ENCODE measurements at regions not wholly inside any gene's neighbourhood (a gene's known extent, or its start where the extent isn't known, plus 50 kb on each side); places are given as distances from the start of the nearest gene placed in this dataset.

DNA sequence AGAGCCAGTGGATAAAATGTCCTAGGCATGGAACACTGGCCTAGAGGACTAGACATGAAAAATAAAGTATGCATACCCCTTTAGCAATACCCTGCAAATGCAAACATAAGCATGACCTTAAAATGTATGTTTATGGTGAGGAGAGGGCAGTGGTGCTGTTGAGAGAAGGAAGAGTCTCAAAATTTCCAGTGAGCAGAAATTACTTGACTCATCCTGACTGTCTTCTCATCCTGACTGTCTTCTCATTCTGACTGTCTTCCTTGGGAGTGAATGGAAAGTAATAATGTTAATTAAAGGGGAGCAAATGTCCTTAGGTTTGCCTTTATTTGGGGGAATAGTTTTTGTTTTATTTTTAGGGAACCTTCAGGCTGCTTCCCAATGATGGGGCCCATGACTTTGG is 121.5 kb upstream of the GALNT15 start:
- DNase-seq (ENCODE audit: low read depth, low spot score): no peak

DNA sequence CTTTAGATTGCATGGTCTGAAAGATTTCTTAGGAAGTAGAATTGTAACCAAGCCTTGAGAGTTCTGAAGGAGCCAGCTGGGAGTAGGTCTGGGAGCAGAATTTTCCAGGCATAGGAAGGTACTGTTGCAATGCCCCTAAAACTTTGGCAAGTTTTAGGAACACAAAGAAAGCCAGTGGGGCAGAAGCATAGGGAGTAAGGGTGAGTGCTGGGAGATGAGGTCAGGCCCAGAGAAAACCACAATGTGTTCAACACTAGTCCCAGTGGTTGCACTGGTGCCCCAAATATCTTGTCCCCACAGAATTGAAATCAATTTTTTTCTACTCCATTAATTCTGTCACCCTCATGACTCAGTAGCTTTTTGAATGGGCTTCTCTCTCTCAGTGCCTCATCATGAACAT is 120.7 kb upstream of the GALNT15 start:
- DNase-seq (ENCODE audit: low read depth, low spot score): no peak

DNA sequence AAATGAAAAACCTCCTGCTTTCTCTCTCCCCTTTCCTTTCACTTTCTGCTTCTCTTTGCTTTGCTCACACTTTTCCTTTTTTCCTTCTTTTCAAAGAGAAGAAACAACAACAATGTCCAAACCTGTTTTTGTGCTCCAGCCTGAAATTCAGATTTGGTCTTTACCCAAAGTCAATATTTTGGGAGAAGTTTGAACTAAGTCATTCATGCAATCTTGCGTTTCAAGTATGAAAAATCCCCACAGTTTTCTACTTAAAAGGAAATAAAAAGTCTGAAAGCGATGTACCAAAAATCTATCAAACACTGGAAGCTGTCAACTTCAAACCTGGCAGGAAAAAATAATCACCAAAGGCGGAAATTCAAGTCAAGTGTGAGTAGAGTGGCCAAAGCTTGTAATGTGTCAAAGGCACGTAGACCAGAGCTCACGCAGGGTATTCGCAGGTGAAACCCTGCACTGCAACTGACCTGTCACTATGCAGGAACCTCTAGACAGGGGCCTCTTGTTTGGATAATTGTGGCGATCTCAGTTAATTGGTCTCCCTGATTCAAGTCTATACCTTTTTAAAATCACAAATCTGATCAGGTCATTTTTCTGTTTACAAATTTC is 118.8 kb upstream of the GALNT15 start:
- DNase-seq (ENCODE audit: low read depth, low spot score): no peak

DNA sequence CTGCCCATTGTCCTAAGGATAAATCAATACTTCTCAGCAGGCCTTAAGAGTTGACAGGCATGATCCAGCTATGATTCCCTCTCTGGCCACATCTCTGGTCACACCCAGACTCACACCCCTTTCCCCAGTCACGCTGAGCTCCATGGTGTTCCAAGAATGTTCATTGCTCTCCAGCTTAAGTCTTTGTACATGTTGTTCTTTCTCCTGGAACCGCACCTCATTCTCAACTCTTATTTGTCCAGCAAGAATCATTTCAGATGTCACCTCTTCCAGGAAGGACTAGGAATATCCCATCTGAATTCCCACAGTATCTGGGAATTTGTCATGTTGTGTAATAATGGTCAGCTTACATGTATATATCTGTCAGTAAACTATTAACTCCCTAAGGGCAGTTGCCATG is 118.3 kb upstream of the GALNT15 start:
- no peak for DNase-seq (ENCODE audit: low read depth, low spot score)

DNA sequence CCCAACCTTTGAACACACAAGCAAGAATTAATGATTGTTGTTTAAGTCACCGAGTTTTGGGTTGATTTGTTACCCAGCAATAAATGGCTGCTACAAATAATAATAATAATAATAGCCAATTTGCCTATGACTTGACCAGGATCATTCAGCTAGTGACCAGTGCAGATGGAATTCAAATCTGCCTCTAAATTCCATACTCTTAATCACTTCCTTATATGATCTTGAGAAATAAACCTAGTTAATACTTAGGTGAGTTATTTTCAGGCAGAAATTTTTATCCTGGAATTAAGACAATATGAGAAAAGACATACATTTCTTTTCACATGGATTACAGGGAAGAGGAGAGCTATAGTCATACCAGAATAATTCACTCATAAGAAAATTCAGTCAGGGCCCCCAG is 116.0 kb upstream of the GALNT15 start:
- no peak for DNase-seq (ENCODE audit: low read depth, low spot score)

DNA sequence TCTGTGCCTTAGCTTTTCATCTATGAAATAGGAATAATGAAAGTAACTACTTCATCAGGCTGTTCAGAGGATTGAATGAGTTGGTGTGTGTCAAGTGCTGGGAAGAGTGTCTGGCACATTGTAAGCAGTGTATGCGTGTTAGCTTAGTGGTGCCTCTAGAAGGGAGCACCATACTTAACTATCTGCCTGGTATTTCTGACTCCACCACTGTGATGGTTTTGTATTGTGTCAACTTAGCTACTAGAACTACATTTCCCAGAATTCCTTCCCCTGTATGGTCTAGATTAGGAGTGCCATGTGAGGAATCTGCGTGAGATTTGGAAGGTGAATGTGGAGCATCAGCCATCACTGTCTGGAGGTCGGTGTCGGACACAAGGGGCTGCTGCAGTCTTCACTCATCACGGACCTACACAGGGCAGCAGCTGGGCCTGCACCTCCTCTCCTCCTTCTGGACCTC is 115.4 kb upstream of the GALNT15 start:
- DNase-seq (ENCODE audit: low read depth, low spot score): no peak

DNA sequence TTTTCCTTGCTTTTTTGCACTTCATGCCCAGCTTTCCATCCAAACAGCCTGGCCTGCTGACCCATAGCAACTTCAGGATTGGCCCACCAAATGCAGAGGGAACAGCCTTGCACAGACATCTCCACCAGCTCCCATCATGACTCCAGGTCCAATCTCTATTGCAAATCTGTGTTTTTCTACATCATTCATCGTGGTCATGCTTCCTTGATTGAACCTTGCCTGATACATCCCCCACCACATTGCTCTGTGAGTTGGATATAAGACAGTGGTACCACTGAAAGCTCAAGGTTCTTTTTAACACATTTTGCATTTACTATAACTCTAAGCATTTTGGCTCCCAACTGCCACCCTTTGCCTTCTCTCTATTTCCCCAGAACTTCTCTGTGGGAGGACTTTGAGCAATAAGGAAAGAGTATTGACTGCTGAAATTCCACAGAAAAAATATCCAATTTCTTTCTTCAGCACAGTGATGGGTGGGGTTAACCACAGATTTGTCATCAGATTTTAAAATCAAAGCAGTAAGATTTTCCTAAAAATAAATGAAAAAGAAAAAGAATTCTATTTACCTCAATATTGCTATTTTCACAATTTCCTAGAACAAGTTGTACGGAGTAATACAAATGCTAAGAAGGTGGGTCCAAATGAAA is 114.6 kb upstream of the GALNT15 start:
- no peak for DNase-seq (ENCODE audit: low read depth, low spot score)

DNA sequence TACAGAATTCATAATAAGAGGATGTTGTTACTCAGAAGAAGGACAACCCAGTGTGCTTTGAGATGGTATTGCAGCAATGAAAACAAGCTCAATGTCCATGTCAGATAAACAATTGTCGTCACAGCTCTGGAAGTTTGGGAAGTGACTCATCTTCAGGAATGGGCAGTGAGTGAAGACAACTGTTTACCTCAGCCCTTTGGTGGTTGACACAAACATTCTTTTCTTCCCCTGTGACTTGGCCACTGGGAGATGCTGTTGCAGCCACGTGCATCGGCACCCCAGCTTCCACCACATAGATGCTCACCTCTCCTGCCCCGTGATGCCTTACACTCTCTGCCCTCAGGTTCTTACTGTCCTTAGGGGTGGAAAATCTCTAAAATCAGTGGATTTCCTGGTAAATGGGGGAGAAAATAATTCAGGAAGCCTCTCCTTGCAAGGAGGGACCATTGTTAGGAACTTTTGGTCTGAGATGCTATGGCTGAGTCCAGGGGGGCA is 114.1 kb upstream of the GALNT15 start:
- DNase-seq (ENCODE audit: low read depth, low spot score): peak; percentile 40

DNA sequence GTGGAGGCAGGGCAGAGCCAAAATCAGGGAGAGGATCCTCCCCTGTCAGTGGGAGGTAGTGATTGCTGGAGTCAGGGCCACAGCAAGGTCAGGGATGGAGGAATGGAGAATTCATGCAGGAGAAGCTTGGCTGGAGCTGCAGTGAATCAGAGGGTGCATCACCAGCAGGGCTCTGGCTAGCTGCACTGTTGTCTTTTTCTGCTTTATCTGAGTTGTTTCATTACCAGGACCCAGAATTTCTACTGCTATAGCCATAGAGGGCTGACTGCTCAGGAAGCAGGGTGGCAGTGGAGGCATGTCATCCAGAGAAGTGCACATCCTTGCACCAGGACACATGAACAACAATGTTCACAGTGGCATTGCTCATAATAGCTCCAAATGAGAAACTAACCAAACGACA is 113.5 kb upstream of the GALNT15 start:
- no peak for DNase-seq (ENCODE audit: low read depth, low spot score)

DNA sequence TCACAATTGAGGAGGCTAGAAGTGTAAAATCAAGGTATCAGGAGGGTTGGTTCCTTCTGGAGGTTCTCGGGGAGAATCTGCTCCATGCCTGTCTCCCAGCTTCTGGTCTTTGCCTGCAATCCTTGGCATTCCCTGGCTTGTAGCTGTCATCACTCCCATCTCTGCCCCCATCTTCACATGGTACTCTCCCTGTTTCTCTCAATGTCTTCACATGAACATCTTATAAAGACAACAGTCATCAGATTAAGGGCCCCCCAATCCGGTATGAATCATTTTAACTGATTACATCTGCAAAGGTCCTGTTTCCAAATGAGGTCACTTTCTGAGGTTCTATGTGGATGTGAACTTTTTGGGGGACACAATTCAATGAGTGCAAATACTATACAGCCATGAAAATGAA is 113.0 kb upstream of the GALNT15 start:
- DNase-seq (ENCODE audit: low read depth, low spot score): no peak

DNA sequence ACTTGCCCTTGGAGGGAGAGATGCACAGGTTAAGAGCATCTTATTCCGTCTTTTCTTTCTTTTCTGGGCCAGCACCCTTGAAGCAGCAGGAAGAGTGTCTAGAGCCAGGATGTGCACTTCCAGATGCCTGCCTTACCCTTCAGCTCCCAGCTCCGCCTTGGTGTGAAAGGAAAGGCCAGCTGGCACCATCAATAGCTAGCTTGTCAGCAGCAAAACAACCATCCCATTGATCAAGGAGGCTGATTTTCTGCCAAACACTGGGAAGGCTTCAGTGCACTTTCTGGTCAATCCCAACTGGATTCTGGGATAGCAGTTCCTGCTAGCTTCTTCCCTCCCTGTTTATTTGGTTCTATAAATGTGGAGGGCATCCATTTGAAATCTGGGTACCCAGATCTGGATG is 110.9 kb upstream of the GALNT15 start:
- DNase-seq (ENCODE audit: low read depth, low spot score): no peak

DNA sequence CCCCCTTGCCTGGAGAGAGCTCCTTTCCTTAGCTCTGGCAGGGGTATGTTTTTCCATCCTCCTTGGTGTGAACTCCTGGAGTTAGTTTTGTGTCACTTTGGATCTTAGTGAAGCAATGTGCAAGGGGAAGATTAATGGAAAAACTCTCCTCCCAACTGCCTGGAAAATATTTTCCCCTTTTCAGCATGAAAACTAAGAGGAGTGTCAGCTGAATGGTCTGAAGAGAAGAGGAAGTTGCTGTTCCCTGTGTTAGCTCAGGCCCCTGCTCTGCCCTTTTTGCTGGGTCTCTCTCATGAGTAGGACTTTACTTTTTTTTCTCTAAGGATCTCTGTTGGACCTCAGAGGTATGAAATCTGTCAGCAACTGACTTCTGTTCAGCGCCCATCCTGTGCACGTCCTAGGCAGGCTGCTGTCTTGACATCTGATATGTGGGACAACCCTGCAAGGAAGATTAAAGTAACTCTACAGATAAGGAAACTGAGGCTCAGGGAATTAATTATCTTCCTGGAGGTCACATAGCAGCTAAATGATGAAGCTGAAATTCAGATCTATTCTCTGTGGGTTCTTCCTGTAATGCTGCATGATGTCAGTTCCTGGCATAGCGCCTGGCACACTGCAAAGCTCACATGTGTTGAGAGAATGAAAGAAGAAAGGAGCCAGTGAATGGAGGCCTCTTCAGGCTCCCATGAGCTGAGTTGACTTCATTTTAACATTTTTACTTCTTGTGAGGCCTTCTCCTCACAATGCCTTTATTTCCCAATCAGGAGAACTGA is 109.7 kb upstream of the GALNT15 start:
- no peak for DNase-seq (ENCODE audit: low read depth, low spot score)

DNA sequence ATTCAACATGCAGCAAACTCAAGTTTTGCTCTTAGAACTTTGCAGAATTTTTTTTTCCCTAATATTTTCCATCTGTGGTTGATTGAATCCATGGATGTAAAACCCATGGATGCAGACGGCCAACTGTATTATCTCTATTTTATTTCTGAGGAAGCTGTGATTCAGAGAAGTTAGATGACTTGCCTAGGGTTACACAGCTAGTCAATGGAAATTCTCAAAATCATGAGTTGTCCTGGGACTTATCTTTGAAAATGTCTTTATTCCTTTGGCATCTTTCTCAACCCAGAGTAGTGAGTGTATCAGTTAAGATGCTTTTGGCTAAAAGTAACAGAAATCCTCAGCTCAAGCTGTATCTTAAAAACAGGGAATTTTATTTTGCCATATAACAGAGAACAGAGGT is 107.9 kb upstream of the GALNT15 start:
- no peak for DNase-seq (ENCODE audit: low read depth, low spot score)

DNA sequence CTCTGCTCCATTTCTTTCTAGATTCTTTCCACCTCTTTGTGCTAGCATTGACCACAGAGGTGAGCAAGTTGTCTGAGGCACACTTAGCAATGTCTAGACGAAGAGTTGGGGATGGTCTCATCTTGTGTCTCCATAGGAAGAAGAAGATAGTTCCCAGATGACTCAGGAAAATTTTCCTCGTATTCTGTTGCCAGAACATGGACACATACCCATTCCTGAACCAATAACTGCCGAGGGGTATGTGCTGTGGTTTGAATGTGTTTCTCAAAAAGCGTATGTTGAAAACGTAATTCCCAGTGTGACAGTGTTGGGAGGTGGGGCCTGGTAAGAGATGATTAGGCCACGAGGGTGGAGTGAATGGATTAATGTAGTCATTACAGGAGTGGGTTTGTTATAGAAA is 107.5 kb upstream of the GALNT15 start:
- DNase-seq (ENCODE audit: low read depth, low spot score): no peak

DNA sequence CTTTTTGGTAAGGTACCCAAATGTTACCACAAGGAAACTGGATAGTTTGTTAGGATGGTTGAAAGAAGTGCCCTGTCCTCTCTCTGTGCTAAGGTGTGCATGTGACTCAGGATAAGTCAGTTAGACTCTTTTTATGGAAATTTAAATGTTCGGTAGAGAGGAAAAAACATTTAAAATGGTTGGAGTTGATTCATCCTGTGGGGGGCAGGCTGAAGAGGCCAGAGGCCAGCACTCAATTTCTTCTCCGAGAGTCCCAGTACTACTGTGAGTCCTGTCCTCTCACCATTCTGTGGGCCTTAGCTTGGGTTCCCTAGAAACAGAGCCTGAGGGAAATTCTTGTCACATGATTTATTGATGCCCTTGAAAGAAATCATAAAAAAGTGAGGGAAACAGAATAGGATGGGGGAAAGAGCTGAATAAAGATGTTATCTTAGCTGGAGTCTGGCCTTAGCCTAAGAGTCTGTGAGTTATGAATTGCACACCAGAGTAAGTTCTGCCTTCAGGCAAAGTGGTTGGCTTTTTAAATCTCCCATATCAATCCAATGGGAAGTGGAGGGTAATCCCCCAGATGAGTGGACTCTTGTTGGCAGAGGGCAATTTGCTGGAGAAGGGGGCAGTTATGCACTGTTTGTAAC is 106.5 kb upstream of the GALNT15 start:
- DNase-seq (ENCODE audit: low read depth, low spot score): no peak

DNA sequence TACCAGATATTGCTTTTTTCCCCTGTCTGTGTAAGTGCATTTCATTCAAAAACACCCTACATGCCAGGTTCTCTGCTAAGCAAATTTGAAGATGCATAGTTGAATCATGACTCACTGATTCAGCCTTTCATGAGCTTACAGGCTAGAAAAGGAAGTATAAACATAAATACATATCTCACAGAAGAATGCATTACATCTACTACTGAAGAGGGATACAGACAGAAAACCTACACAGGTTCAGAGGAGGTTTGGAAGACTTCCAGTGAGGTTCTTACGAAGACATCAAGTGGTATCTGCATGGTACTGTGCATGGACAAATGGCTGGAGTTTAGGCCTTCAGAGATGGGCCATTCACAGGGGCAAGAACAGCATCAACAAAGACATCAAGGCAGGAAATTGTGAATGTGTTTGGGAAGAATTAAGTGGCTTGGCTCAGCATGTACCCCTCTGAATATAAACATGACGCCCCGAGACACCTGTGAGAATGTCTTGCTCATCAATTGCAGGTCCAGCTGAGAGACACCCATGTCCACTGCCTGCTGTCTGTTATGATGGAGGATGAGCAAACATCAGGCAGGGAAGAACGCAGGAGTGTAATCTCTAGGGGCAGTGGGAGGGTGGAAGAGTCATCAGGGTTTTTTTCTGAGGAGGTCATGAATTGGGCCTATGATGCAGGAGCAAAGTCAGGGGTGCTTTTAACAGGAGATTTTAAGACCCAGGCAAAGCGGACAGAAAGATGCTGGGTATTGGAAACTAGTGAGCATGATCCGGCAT is 105.1 kb upstream of the GALNT15 start:
- DNase-seq (ENCODE audit: low read depth, low spot score): no peak

DNA sequence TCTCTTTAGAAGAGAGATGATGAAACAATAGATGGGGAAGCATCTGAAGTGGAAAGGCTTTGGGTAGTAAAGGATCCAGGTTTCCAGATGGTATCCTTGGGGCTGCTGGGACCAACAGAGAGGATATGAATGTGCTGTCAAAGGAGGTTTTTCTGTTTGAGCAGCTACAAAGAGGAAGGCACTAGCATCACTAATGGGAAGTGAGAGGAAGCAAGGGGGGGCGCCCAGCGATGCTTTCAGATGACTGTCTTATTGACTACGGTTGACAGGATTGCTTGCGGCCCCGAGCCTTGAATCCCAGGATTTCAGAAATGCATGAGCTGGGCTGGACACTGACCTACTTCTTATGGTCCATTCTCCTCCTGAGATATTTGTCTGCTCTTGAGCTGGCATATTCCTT is 103.8 kb upstream of the GALNT15 start:
- no peak for DNase-seq (ENCODE audit: low read depth, low spot score)

DNA sequence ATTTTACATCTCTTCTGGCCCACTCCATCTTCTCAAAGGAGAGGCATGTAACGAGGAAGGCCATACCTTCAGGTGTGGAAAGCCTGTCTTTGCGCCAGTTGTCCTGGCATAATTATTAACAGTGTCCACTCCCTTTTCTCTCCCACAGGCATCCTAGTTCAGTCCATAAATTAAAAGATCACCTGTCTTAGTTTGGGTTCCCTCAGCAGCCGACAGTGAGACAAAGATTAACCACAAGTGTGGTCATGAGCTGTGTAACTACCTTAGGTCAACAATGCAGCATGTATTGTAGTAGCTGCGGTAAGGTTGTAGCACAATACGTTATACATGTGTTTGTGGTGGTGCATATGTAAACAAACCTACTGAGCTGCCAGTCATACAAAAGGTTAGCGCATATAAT is 103.3 kb upstream of the GALNT15 start:
- DNase-seq (ENCODE audit: low read depth, low spot score): no peak

DNA sequence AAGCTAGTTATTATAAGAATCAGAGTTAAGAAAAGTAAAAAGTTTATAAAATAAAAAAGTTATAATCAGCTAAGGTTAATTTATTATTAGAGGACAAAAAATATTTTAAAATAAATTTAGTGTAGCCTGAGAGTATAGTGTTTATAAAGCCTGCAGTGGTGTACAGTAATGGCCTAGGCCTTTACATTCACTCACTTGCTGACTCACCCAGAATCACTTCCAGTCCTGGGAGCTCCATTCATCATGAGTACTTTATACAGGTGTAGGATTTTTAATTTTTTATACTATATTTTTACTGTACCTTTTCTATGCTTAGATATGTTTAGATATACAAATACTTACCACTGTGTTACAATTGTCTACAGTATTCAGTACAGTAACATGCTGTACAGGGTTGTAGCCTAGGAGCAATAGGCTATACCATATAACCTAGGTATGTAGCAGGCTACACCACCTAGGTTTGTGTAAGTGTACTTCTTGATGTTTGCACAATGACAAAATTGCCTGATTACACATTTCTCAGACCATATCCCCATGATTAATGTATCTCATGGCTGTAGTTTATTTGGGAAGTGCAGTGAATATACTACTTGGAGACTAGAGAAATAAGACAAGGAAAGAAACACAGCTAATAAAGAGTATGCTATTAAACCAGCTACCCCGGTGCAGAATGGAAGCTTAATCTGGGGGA is 101.9 kb upstream of the GALNT15 start:
- DNase-seq (ENCODE audit: low read depth, low spot score): no peak

DNA sequence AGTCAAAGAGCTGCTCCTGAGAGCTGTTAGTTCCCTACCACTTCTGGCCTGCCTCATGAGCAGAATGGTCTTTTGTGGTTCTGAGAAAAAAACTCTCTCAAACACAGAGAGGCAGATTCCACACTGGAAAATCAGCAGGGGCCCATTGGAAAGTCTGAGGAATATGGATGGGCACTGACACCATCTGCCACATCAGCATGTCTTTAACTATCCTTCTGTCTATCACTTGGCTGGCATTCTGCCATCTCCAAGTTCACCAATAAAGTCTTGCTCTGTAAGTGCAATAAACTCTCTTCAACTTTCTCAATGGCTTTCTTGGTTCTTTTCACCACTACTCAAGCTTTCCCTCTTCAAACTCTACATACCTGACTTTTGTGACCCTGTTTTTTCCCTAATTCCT is 101.3 kb upstream of the GALNT15 start:
- no peak for DNase-seq (ENCODE audit: low read depth, low spot score)
